HG02642 (cell line): ENCODE measurements at regions not wholly inside any gene's neighbourhood (a gene's known extent, or its start where the extent isn't known, plus 50 kb on each side); places are given as distances from the start of the nearest gene placed in this dataset.

Experiments
- ATAC-seq: cut with Tn5 transposase; IDR thresholded peaks from one replicate; pipeline ENCODE4 v1.9.1; 2021; ENCODE audit warnings: mild to moderate bottlenecking; ENCODE audit not compliant: unreplicated experiment, poor library complexity

- ATAC-seq: no peak
Measured at GRCh38 chr11:10936626-10937384, 79.0 kb upstream of the ZBED5 start.

DNA sequence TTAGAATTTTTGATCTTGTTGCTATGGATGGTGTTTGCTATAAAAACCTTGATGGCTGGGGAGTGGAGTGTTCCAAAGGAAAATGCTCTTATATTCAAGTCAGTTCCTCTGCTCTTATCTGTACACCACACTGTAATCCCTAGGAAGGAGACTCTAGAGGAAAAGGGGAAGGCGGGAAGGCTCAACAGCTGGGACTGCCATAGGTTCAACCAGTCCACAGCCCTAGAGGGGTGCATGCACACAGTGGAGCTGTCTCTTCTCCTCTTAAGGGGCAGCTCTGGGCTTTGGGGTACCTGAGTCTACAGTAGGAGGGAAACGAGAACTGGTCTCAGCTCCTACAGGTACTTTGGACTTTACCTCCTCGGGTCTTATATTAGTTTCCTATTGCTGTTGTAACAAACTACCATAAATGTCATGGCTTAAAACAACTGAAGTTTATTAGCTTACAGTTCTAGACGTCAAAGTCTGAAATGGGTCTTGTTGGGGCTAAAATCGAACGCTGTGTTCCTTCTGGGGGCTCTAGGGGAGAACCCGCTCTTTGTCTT lies 77.2 kb upstream of the ZBED5 start:
- no peak for ATAC-seq

DNA sequence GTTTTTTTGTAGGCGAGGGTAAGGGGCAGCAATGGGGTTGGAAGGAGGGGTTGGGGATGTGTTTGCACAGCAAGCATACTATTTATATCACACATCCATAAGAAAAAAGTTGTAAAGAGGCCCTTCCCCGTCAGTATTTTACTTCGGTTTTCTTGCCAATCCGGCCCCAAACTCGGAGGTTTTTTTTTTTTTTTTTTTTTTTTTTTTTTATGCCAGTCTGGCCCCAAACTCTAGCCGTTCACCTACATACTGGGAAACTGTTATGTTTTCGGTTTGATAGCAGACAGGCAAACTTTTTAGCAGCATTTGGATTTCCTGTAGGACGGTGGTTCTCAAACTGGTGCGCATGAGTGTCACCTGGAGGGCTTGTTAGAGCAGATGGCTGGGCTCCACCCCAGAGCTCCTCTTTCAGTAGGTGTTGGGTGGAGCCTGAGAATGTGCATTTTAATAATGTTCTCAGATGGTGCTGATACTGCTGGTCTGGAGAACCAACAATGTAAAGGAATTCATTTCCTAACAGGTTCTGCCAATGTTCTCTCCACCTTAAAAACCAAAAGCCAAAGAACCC lies 76.5 kb upstream of the ZBED5 start:
- ATAC-seq: no peak

DNA sequence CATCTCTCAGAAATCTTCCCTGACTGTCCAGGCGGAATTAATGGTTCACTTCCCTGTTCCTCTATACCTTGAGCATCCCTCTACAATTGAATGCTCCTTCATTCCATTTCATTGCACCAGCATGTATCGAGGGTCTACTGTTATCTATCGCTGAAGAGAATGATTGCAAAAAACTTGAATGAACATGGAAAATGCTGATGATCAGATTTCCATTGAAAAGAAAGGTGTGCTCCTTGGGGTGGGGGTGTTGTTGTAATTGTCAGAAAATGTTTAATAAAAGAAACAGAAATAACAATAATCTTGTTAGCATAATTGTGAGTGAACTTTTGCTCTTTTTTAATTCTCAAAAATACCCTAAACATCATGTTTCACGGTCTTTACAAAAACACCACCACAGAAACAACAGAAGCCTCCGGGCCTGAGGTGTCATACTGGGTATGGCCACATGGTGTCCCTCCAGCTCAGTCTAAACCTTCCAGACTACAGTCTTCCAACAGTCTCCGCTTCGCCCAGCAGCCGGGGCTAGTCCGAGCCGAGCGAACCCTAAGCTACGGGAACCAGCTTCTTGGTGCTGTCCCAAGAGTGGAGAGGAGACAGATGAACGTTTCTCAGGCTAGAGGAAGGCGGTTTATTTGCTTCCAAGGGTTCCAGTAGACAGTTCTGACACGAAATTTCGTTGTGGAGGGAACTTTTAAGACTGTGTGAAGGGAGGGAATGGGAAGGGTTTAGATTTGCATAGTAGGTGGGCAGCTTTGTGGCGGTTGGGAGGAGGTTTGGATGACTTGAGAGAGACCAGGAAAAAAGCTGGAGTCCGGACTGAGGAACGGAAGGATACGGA lies 75.8 kb upstream of the ZBED5 start:
- peak; percentile 81 for ATAC-seq

GRCh38 chr11:10932976-10933375 lies 75.1 kb upstream of the ZBED5 start:
- no peak for ATAC-seq

- ATAC-seq: no peak
Measured at GRCh38 chr11:10931761-10932670, 74.2 kb upstream of the ZBED5 start.

DNA sequence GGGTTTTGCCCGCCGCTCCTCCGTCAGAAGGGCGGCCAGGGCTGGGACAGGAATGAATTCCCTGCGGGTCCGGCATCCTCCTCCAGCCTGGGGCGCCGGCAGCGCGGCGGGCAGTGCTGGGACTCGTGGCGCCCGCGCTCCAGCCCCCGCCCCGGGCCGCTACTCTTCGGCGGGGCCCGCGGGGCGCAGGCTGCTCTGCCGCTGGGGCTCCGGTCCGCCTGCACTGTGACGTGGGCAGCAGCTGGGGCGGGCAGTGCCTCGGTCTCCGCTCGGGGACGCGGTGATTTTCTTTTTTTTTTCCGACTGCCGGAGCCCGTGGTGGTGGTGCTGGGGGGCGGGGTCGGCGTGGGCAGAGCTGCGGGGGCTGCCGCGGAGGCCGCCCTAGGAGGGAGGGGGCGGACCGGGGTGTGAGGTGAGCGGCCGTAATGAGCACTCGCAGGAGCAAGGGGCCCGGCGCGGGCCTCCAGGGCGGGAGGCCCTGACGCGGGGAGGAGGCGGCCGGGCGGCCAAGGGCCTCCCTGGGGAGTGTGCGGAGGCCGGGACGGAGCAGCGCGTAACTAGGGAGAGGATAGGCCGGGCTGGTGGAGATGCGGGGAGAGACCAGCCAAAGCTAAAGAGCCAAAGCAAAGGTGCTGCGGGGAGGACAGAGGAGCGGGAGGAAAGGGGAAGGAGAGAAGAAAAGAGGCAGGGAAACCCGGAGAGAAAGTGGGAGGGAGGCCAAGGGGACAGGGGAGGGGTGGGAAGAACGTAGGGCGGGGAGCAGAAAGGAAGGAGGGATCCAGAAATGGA lies 73.3 kb upstream of the ZBED5 start:
- ATAC-seq: peak; percentile 40

DNA sequence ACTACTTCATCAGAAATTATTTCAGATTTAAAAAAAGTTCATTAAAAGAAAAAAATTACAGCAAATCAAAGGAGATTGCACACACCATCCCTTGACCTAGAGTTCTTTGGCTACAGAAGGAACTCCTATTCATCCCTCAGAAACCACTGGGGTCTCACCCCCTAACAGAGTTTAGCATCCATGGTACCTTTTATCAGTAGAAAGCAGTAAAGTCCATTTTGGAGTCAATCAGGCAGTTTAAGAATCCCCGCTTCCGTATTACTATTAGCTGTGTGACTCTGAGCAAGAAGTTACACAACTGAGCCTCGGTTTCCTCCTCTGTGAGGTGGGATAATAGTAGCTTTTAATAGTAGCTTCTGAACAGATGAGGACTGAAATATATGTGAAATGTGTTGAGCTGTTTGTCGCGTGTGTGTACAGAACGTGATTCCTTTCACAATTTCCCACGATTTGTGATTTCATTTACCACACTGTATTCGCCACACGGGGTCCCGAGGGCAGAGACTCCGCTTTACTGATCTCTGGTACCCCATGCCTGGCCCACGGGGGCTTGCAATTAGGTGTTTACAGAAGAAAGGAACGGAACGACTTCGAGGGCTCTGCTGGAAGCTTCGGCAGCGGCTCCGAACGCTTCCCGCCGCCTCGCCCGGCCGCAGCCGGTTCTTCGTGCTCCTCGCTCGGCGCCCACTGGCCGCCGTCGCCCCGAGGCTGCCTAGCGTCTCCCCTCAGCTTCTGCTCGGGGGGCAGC lies 72.5 kb upstream of the ZBED5 start:
- ATAC-seq: peak; percentile 24

GRCh38 chr11:10927538-10927937 lies 69.7 kb upstream of the ZBED5 start:
- no peak for ATAC-seq

GRCh38 chr11:10926801-10927211 lies 69.0 kb upstream of the ZBED5 start:
- ATAC-seq: no peak

DNA sequence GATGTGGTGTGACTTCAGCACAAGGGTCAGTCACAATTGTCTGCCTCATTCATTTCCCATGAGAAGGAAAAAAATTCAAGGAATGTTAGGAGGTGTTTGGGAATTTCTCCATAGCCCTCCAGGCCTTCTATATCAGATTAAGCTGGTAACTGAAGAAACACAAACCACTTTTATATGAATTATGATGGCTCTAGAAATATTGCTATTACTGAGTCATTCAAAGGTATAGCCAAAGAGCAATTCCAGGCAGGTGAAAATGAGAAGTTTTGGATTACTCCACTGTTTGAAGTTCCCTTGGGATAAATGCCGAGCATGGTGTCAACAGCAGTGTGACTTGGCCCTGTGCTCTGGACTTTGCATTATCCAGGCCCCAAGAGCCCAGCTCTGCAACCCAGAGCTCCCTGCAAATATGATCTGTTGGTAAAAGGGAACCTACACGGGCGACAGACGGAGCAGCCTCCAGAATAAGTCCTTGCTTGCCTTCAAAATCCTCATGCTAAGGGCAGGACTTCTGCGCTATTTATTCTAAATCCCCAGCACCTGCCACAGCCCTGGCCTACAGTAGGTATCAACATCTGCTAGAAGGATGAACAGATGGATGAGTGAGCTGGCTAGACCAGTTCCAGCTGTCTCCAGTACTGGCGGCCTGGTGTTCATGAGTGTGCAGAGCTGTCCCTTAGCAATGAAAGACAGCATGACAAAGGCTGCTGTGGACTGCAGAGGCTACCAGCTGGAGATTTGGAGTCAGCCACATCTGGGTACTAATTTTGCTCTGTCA lies 67.5 kb upstream of the ZBED5 start:
- ATAC-seq: no peak

- ATAC-seq: no peak
Measured at GRCh38 chr11:10923882-10924281, 66.0 kb upstream of the ZBED5 start.

- ATAC-seq: no peak
Measured at GRCh38 chr11:10922892-10923291, 65.0 kb upstream of the ZBED5 start.

- no peak for ATAC-seq
Measured at GRCh38 chr11:10920875-10921274, 63.0 kb upstream of the ZBED5 start.

GRCh38 chr11:10920205-10920604 lies 62.4 kb upstream of the ZBED5 start:
- no peak for ATAC-seq

GRCh38 chr11:10918698-10919097 lies 60.8 kb upstream of the ZBED5 start:
- ATAC-seq: no peak

- no peak for ATAC-seq
Measured at GRCh38 chr11:10918275-10918674, 60.4 kb upstream of the ZBED5 start.

DNA sequence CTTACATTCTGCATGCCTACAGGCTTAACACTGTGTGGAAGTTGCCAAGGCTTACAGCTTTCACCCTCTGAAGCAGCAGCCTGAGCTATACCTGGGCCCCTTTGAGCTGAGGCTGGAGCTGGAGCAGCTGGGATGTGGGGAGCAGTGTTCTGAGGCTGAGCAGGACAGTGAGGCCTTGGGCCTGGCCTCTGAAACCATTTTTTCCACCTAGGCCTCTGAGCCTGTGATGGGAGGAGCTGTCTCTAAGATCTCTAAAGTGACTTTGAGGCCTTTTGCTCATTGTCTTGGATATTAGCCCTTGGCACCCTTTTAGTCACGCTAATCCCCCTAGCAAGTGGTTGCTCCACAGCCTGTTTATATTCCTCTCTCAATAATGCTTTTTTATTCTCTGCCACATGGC lies 59.9 kb upstream of the ZBED5 start:
- ATAC-seq: no peak
